ENCODE measurements at regions not wholly inside any gene's neighbourhood (a gene's known extent, or its start where the extent isn't known, plus 50 kb on each side); places are given as distances from the start of the nearest gene placed in this dataset.
"Not testable (repeated sequence)": the region's sequence is repeated elsewhere in the genome, so short reads cannot be mapped to it uniquely, and the experiment has no call there.

DNA sequence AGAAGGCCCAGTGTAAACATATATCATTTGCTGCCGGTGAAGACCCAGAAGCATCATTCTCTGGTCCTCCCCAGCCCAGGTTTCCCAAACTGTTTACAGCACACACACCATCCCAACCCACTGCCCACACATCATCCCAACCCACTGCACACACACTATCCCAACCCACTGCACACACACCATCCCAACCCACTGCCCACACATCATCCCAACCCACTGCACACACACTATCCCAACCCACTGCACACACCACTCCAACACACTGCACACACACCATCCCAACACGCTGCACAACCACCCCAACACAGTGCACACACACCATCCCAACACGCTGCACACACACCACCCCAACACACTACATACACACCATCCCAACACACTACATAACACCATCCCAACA is 608.4 kb downstream of the ACTL7B start:
- H3K36me3 ChIP-seq (ENCODE audit: insufficient read depth, low read length); H3K4me1 ChIP-seq (ENCODE audit: insufficient read depth, low read length); H3K9ac ChIP-seq (ENCODE audit: low read depth, low read length); H3K9me3 ChIP-seq (ENCODE audit: control insufficient read depth, insufficient read depth, low read length): not testable (repeated sequence)

DNA sequence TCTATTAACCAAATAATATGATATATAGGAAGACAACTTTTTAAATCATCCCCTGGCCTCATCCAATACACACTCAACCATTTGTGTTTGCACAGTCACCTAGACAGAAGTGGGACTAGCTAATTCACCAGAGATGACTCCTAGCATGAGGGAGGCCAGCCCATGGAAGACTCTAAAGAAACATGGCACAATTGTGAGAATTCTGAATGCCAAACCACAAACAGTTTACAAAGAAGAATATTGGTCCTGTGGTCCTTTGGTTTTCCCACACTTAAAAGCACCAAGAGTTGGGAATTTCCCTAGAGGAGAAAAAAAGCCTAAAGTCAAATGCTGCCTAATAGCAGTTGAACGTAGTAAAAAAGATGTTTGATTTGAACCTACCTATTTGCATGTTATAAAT is 609.9 kb downstream of the ACTL7B start:
- H3K9ac ChIP-seq (ENCODE audit: low read depth, low read length), result no peak overlapping the region

DNA sequence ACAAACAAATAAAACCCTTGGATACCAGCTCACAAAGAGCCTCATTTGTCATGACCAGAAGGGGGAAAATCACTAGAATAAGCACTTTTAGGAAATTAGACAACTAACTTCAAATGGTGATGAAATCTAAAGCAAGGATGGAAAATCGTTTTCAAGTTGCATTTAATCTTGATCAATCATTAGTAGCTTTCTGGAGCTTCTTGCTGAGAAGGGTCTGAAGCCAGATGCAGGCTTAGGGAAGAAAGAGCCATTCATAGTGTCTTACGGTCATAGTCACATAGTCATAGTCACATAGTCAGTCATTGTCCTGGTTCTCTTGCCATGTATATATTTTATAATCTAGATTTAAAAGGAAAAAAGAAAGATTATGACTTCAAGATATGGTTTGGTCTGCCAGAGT is 610.5 kb downstream of the ACTL7B start:
- Histone ChIP-seq H3K9me3 (ENCODE audit: control insufficient read depth, insufficient read depth, low read length) (no peaks in the 10 kb centered on the region), H3K4me1 (ENCODE audit: insufficient read depth, low read length) (no peaks in the 10 kb centered on the region), H3K36me3 (ENCODE audit: insufficient read depth, low read length) (no peaks in the 10 kb centered on the region), H3K9ac (ENCODE audit: low read depth, low read length) (no peak overlapping the region)

More for the DNA sequence above, 609.9 kb downstream of the ACTL7B start:
- no peaks in the 10 kb centered on the region for H3K4me1 ChIP-seq (ENCODE audit: insufficient read depth, low read length)
- no peaks in the 10 kb centered on the region for H3K36me3 ChIP-seq (ENCODE audit: insufficient read depth, low read length)
- H3K9me3 ChIP-seq (ENCODE audit: control insufficient read depth, insufficient read depth, low read length), result no peaks in the 10 kb centered on the region

DNA sequence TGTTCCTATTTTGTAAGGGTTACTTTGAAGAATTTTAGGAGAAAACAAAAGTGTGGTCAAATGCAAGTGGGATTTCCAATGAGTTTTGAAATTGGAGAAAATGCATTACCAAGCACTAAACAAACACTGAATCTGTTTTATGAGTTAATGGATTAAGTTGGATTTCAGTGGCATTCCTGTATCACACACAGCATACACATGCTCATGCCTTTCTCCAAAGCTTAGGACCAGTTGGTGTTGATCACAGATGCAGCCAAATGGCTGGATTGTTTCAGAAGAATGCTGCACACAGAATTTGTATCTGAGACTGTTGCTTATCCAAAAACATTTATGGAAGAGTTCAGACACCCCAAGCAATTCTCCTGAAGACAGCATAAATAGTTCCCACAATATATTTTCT is 611.1 kb downstream of the ACTL7B start:
- Histone ChIP-seq H3K4me1 (ENCODE audit: insufficient read depth, low read length) (no peaks in the 10 kb centered on the region), H3K9me3 (ENCODE audit: control insufficient read depth, insufficient read depth, low read length) (no peaks in the 10 kb centered on the region), H3K9ac (ENCODE audit: low read depth, low read length) (no peak overlapping the region), H3K36me3 (ENCODE audit: insufficient read depth, low read length) (no peaks in the 10 kb centered on the region)

- Histone ChIP-seq H3K9ac (ENCODE audit: low read depth, low read length) (no peak overlapping the region), H3K9me3 (ENCODE audit: control insufficient read depth, insufficient read depth, low read length) (no peaks in the 10 kb centered on the region), H3K36me3 (ENCODE audit: insufficient read depth, low read length) (no peaks in the 10 kb centered on the region), H3K4me1 (ENCODE audit: insufficient read depth, low read length) (no peaks in the 10 kb centered on the region)
These were observed 614.3 kb downstream of the ACTL7B start for GRCh38 chr9:108241384-108242073.

GRCh38 chr9:108239696-108240321 is 616.0 kb downstream of the ACTL7B start:
- Histone ChIP-seq H3K36me3 (ENCODE audit: insufficient read depth, low read length) (no peaks in the 10 kb centered on the region), H3K4me1 (ENCODE audit: insufficient read depth, low read length) (no peaks in the 10 kb centered on the region), H3K9me3 (ENCODE audit: control insufficient read depth, insufficient read depth, low read length) (no peaks in the 10 kb centered on the region), H3K9ac (ENCODE audit: low read depth, low read length) (no peak overlapping the region)

- no peaks in the 10 kb centered on the region for H3K9me3 ChIP-seq (ENCODE audit: control insufficient read depth, insufficient read depth, low read length)
- H3K4me1 ChIP-seq (ENCODE audit: insufficient read depth, low read length), result no peaks in the 10 kb centered on the region
- no peaks in the 10 kb centered on the region for H3K36me3 ChIP-seq (ENCODE audit: insufficient read depth, low read length)
- H3K9ac ChIP-seq (ENCODE audit: low read depth, low read length), result no peak overlapping the region
These were observed 620.2 kb downstream of the ACTL7B start for GRCh38 chr9:108235609-108236008.

DNA sequence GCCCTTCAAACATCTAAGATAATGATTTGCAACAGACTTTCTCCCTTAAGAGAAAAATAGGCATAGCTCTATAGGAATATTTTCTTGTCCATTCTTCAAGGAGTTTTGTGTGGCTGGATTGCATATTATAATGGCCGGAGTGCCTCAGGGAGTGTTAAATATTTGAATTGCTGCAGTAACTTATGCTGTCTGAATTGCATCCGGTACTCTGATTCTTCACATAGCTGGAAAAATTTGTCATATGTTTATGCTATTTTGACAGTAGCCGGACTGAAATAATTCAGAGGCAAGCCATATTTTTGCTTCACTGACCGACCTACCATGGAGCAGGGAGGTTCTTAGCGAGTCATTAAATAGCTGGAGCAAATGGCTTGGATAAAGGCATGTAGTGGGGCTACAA is 621.0 kb downstream of the ACTL7B start:
- H3K36me3 ChIP-seq (ENCODE audit: insufficient read depth, low read length), result no peaks in the 10 kb centered on the region
- no peak overlapping the region for H3K9ac ChIP-seq (ENCODE audit: low read depth, low read length)
- H3K9me3 ChIP-seq (ENCODE audit: control insufficient read depth, insufficient read depth, low read length), result no peaks in the 10 kb centered on the region
- H3K4me1 ChIP-seq (ENCODE audit: insufficient read depth, low read length), result no peaks in the 10 kb centered on the region

- Histone ChIP-seq H3K4me1 (ENCODE audit: insufficient read depth, low read length) (no peaks in the 10 kb centered on the region; the same call in 1 of the 2 replicates), H3K36me3 (ENCODE audit: insufficient read depth, low read length) (no peaks in the 10 kb centered on the region), H3K9me3 (ENCODE audit: control insufficient read depth, insufficient read depth, low read length) (peaks cover 5% of the 10 kb centered on the region; the same call in 1 of the 2 replicates), H3K9ac (ENCODE audit: low read depth, low read length) (no peak overlapping the region)
These were observed 630.5 kb downstream of the ACTL7B start for GRCh38 chr9:108225149-108225800.

GRCh38 chr9:108224716-108225115 is 631.1 kb downstream of the ACTL7B start:
- no peak overlapping the region for H3K9ac ChIP-seq (ENCODE audit: low read depth, low read length)
- peaks cover 5% of the 10 kb centered on the region; the same call in 1 of the 2 replicates for H3K9me3 ChIP-seq (ENCODE audit: control insufficient read depth, insufficient read depth, low read length)
- no peaks in the 10 kb centered on the region for H3K36me3 ChIP-seq (ENCODE audit: insufficient read depth, low read length)
- H3K4me1 ChIP-seq (ENCODE audit: insufficient read depth, low read length), result no peaks in the 10 kb centered on the region; the same call in 1 of the 2 replicates

- Histone ChIP-seq H3K9ac (ENCODE audit: low read depth, low read length) (no peak overlapping the region), H3K4me1 (ENCODE audit: insufficient read depth, low read length) (no peaks in the 10 kb centered on the region), H3K9me3 (ENCODE audit: control insufficient read depth, insufficient read depth, low read length) (no peaks in the 10 kb centered on the region), H3K36me3 (ENCODE audit: insufficient read depth, low read length) (no peaks in the 10 kb centered on the region)
These were observed 636.1 kb downstream of the ACTL7B start for GRCh38 chr9:108219664-108220063.

DNA sequence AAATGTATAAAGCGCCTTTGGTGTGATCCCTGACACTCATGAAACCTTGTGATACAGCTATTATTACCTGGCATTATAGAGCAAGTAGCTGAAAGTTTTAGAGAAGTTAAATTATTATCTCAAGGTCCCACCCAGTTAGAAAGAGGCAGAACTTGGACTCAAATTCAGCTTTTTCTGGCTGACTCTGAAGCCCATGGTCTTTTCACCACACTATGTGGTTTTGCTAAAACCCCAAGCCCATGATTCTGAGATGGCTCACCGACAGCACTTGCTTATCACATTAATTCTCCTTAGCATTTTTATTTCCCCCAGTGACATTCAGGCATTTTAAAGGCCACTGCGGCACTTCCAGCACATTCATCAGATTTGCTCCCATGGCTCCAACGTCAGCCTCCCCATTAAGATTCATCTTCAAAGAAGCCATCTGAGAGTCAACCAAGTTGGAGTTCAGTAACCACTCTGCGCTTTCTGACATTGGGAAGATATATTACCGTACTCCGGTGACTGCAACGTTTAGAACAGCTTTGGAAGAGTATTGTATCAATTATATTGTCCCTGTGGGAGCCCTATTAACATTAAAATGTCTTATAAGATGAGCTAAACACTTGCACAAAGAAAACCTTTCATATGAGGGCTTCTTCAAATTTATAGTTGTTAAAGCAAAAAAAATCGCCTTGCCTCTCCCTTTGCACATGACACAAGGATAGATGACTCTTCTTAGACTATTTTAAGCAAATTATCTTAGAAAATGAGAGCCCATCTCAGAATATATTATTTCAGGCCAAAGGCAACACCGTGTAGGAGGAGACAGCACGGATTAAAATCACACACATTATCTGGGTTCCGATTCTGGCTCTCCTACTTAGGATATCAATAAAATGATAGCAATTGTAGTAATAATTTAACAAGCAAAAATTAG is 638.1 kb downstream of the ACTL7B start:
- Histone ChIP-seq H3K9me3 (ENCODE audit: control insufficient read depth, insufficient read depth, low read length) (no peaks in the 10 kb centered on the region), H3K9ac (ENCODE audit: low read depth, low read length) (no peak overlapping the region), H3K36me3 (ENCODE audit: insufficient read depth, low read length) (no peaks in the 10 kb centered on the region), H3K4me1 (ENCODE audit: insufficient read depth, low read length) (no peaks in the 10 kb centered on the region)

- H3K36me3 ChIP-seq (ENCODE audit: insufficient read depth, low read length), result no peaks in the 10 kb centered on the region
- no peaks in the 10 kb centered on the region for H3K4me1 ChIP-seq (ENCODE audit: insufficient read depth, low read length)
- no peak overlapping the region for H3K9ac ChIP-seq (ENCODE audit: low read depth, low read length)
- H3K9me3 ChIP-seq (ENCODE audit: control insufficient read depth, insufficient read depth, low read length), result no peaks in the 10 kb centered on the region
These were observed 642.3 kb downstream of the ACTL7B start for GRCh38 chr9:108213511-108213910.

DNA sequence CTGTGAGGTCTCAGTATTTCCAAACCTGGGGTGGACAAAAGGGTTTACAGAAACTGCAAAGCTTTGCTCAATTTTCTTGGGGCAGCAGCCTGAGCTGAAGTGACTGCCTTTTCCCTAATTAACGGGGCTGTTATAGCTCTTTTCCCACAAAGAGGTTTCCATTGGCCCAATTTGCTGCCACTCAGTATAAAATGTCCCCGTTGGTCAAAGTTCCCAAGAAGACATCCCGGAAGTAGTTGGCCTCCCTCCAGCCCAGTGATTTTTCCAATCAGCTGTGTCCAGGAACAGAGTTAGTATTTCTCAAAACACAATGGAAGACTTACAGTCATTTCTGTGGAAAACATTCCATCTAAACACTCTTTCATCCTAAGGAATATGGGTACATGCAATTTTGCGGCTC is 643.6 kb downstream of the ACTL7B start:
- H3K4me1 ChIP-seq (ENCODE audit: insufficient read depth, low read length), result no peaks in the 10 kb centered on the region
- H3K9ac ChIP-seq (ENCODE audit: low read depth, low read length), result no peak overlapping the region
- H3K9me3 ChIP-seq (ENCODE audit: control insufficient read depth, insufficient read depth, low read length), result no peaks in the 10 kb centered on the region
- H3K36me3 ChIP-seq (ENCODE audit: insufficient read depth, low read length), result no peaks in the 10 kb centered on the region

All from ES-I3 (cell line).